HG03196 (cell line): ENCODE measurements at regions not wholly inside any gene's neighbourhood (a gene's known extent, or its start where the extent isn't known, plus 50 kb on each side); places are given as distances from the start of the nearest gene placed in this dataset.

ENCODE experiments used
- ATAC-seq: cut with Tn5 transposase; IDR thresholded peaks from one replicate; pipeline ENCODE4 v1.9.1; 2021; ENCODE audit not compliant: unreplicated experiment

- no peak for ATAC-seq
Observed at GRCh38 chr3:99016452-99016851, 115.0 kb upstream of the DCBLD2 start.

GRCh38 chr3:99013777-99014315, 112.4 kb upstream of the DCBLD2 start:
- ATAC-seq, result no peak

- ATAC-seq, result no peak
Observed at GRCh38 chr3:99013077-99013476, 111.6 kb upstream of the DCBLD2 start.

- peak; percentile 91 for ATAC-seq
Observed at GRCh38 chr3:99012051-99012450, 110.6 kb upstream of the DCBLD2 start.

GRCh38 chr3:99009851-99010250, 108.4 kb upstream of the DCBLD2 start:
- no peak for ATAC-seq

GRCh38 chr3:99006686-99007085, 105.2 kb upstream of the DCBLD2 start:
- no peak for ATAC-seq

GRCh38 chr3:98999675-99000074, 98.2 kb upstream of the DCBLD2 start:
- no peak for ATAC-seq

- ATAC-seq, result no peak
Observed at GRCh38 chr3:98994128-98994762, 92.8 kb upstream of the DCBLD2 start.

- ATAC-seq, result no peak
Observed at GRCh38 chr3:98991393-98991792, 89.9 kb upstream of the DCBLD2 start.

GRCh38 chr3:98990657-98991056, 89.2 kb upstream of the DCBLD2 start:
- no peak for ATAC-seq

GRCh38 chr3:98986073-98986472, 84.6 kb upstream of the DCBLD2 start:
- no peak for ATAC-seq

- no peak for ATAC-seq
Observed at GRCh38 chr3:98985431-98985830, 83.9 kb upstream of the DCBLD2 start.

- ATAC-seq, result no peak
Observed at GRCh38 chr3:98984024-98984423, 82.5 kb upstream of the DCBLD2 start.

- no peak for ATAC-seq
Observed at GRCh38 chr3:98982351-98982750, 80.9 kb upstream of the DCBLD2 start.

- ATAC-seq, result peak; percentile 88
Observed at GRCh38 chr3:98980915-98981596, 79.6 kb upstream of the DCBLD2 start.

GRCh38 chr3:98979296-98979695, 77.8 kb upstream of the DCBLD2 start:
- ATAC-seq, result no peak

GRCh38 chr3:98978068-98978811, 76.7 kb upstream of the DCBLD2 start:
- ATAC-seq, result no peak

- peak; percentile 62 for ATAC-seq
Observed at GRCh38 chr3:98977520-98977919, 76.0 kb upstream of the DCBLD2 start.

GRCh38 chr3:98974442-98974841, 72.9 kb upstream of the DCBLD2 start:
- no peak for ATAC-seq

GRCh38 chr3:98972720-98973119, 71.2 kb upstream of the DCBLD2 start:
- no peak for ATAC-seq

GRCh38 chr3:98972155-98972554, 70.7 kb upstream of the DCBLD2 start:
- ATAC-seq, result no peak

GRCh38 chr3:98971169-98971681, 69.7 kb upstream of the DCBLD2 start:
- ATAC-seq, result no peak
